Germinal center (tissue), 1 donor: ENCODE measurements at regions not wholly inside any gene's neighbourhood (a gene's known extent, or its start where the extent isn't known, plus 50 kb on each side); places are given as distances from the start of the nearest gene placed in this dataset.

Source experiments
- DNase-seq: peaks from one replicate; pipeline ENCODE4 v3.0.0; 2012; ENCODE audit warnings: mixed read lengths, low spot score

DNA sequence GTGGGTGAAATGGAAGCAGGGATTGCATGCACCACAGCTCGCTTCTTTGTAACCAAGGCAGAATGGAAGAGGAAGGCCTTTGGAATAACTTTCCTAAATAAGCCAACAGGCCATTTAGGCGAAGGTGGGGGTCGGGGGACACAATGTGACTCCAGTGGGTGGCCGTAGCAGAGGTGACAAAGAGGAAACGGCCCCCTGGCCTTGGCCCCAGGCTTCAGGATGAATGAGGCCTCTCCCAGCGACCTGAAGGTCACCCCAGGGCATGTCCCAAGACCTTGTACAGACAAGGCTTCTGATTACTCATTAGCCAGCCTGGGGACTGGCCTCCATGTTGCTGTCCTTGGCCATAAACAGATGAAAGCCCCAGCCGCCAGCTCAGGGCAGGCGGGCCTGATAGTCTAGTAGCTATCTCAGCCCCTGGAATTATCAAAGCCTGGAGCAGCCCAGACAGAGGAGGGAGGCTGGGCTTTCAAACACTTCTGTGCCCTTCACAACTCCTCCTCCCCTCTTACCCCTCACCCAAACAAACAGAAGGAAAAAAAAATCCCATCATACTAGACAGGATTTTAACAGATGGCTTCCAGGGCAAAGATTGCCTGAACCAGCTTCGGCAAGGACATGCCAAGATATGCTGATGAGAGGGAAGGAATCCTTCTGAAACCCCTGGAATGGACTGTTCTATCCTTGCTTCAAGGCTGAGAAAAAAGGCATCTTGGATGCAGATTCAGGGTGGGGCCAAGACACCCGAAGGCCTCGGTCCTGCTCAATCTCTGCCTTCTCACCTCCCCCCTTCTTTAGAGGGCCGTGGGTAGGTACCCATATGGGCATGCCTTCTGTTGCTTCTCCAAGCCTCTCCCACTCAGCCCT lies 142.3 kb upstream of the PARP11 start:
- DNase-seq, result no peak

- no peak for DNase-seq
These were observed 141.6 kb upstream of the PARP11 start for GRCh38 chr12:4014858-4015224.

GRCh38 chr12:4014444-4014843 lies 141.2 kb upstream of the PARP11 start:
- DNase-seq, result no peak

DNA sequence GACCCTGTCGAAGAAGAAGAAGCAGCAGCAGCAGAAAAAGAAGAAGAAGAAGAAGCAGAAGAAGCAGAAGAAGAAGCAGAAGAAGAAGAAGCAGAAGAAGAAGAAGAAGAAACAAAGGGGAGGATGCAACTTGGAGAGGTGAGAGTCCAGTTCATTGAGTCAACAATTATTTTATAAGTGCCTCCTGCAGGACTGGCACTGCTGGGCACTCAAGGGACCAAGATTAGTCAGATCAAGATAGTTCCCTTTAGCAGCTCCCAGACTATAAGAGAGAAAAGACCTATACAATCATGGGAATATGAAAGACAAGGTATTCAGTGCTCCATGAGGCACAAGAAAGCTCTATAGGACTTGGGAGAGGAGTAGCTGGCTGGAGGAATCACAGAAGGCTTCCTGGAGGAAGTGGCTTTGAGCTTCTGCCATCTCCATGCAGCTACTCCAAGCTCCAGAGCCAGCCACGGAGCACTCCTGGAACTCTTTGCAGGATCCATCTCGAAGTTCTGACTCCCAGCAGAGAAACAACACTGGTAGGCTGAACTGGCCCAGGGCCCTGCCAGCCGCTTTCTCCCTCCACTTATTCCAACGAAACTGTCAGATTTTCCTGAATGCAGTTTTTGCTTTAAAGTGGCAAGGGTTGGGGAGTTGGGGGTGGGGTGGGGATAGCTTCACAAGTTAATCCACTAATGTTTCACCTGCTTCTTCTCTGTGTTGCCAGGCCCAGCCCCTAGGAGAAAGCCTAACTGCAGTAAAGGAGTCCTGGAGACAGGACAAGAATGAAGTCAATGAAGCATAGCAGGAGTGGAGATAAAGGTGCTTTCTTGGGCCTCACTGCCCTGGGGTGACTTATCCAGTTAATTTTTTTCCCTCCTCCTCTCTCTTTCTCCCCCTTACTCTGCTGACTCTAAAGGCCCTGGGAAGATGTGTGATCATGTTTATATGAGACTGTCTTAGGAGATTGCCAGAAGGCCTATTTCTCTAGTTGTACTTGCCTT lies 140.1 kb upstream of the PARP11 start:
- no peak for DNase-seq

DNA sequence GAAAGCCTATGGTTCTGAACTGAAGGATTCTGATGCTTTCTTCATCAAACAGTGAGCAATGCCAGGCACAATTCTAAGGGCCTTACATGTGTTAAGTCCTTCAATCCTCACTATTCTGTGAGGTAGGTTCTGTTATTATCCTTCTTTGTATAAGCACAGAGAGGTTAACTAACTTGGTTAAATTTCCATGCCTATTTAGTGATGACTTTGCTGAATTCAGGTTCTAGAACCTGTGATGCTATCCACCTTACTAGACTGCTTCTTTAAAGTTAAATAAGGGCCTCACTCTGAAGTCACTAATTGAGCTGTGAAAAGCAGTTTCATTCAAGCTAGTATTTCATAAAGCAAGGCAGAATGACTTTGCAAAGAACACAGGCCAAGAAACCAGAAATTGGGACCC lies 138.9 kb upstream of the PARP11 start:
- DNase-seq, result no peak

- DNase-seq, result no peak
These were observed 138.4 kb upstream of the PARP11 start for GRCh38 chr12:4011597-4011996.

GRCh38 chr12:4009979-4010704 lies 136.9 kb upstream of the PARP11 start:
- no peak for DNase-seq

DNA sequence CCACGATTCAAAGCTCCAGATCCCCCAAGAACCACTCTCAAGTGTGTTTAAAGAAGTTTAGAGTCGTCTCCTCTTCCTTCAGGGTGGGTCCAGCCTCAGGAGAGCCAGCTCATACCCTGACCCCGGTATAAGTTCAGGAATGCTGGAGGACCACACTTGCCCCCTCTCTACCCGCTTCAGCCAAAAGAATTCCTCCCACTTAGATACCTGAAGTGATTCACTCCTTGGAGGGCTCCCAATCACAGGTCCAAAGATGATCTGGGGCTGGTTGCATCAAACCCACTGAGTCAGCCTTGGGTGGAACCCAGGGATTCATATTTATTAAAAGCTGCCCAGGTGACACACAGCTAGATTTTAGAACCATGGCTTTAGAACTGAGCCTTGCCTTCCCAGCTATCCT lies 133.5 kb upstream of the PARP11 start:
- DNase-seq, result no peak

DNA sequence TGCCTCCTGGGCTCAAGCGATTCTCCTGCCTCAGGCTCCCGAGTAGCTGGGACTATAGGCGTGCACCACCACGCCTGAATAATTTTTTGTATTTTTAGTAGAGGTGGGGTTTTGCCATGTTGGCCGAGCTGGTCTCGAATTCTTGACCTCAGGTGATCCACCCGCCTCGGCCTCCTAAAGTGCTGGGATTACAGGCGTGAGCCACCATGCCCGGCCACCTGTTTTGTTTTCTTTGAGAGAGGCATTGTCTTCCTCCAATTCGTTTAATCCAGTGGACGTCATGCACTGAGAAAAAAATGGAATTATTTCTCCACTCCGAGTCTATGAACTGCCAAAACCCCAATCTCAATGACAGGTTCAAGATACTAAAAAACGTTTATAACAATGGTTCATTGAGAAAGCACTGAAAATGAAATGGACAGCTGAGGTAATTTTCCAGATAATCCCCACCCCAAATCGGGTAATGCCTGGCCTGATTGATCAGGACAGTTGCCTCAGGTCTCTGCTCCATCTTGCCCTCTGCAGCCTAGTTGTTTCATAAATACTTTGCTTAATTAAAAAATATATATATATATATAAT lies 132.7 kb upstream of the PARP11 start:
- DNase-seq, result no peak

GRCh38 chr12:4003576-4003975 lies 130.4 kb upstream of the PARP11 start:
- no peak for DNase-seq

DNA sequence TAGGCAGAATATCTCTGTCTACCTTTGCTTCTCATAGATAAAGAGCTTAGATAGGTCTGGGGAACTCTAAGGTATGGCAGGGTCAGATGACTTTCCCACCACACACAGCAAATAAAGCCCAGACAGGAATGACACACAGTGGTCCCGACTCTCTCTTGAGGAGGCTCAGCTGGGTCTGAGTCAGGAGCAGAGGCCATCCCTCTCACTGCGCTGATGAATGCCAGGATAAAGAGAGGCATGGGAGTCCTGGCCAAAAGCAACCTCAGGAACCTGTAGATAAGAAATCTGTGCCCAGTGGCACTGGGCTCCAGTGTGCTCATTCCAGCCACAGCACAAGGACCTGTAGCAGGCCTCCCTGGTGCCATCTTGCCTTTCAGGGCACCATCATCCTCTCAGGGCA lies 129.4 kb upstream of the PARP11 start:
- no peak for DNase-seq

DNA sequence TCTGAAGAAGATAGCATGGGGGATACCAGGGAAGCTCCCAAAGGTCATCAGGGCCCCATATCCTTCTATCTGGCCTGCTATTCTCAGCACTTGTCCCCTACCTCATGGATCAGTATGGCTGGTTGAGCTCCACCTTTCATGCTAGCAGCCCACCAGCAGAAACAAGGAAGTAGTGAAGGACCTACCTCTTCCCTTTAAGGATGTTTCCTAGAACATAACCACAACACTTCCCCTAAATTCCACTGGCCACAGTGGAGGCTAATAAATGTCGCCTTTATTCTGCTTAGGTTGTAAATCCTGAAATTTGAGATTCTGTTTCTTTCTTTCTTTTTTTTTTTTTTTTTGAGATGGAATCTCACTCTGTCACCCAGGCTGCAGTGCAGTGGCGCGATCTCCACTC lies 128.6 kb upstream of the PARP11 start:
- no peak for DNase-seq

DNA sequence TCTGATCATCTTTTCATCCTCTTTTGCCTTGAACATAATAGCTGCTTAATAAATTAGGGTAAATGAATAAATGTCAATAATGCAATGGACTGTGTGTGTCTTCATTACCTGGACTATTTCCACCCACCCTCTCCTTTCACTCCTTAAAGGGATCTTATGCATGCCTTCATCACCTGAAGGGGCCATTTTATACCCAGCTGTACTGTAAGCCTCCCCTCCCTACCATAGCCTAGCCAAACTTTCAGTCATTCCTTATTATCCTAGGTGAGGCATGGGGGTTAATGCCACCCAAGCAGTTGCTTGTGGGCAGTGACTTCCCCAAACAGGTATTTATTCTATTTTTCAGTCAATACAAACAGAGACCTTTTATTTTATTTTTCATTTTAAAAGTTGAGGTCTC lies 127.8 kb upstream of the PARP11 start:
- no peak for DNase-seq

GRCh38 chr12:3999904-4000303 lies 126.7 kb upstream of the PARP11 start:
- no peak for DNase-seq

- no peak for DNase-seq
These were observed 126.0 kb upstream of the PARP11 start for GRCh38 chr12:3998968-3999792.

DNA sequence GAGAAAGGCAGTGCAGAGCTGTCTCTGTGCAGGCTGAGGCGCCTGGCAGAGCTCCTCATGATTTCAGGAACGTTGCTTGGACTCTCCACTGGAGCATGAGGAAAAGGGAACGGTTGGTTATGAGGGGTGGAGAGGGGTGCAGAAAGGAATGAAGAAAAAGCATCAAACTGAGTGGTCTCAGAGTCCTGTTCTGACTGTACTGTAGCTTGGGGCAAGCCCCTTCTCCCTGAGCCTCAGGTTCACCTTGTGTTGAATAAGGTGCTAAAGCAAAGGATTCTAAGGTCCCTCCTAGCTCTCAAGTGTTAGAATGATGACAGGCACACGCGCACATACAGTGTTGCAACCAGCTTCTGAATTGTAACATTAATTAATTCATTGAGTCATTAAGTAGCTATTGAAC lies 125.2 kb upstream of the PARP11 start:
- DNase-seq, result no peak

DNA sequence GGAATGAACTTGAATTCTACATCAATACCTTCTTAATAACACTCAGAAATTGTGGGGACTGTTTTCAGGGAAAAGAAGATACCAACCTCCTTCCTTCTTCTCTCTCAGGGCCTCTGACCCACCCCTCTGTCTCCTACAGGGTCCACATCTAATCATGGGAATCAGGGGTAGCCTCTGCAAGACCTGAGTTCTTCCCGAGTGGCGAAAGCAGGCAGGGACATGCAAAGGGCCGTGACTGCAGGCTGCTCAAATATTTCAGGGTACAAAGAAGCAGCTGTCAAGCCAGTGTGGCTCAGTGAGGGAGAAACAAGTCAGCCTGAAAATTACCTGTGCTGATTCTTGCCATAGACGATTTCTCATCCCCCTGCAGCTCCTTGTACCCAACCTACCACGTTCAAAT lies 123.1 kb upstream of the PARP11 start:
- DNase-seq, result no peak

DNA sequence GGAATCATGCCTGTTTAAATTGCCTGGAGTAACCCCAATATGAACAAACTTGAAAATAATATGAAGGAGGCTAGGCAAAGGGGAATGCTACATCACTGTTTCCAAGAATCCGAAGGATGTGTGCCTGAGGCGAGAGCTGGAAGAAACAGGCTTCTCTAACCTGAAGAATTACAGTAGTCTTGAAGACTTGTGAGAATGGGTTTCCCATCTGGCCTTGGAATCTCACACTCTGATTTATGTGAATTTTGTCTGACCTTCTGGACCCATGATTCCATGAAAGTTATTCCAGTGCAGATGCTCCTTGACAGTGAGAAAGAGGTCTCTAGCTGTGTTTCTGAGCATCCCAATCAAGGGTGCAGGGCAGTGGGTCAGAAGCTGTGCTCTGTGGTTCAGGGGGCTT lies 122.1 kb upstream of the PARP11 start:
- no peak for DNase-seq

DNA sequence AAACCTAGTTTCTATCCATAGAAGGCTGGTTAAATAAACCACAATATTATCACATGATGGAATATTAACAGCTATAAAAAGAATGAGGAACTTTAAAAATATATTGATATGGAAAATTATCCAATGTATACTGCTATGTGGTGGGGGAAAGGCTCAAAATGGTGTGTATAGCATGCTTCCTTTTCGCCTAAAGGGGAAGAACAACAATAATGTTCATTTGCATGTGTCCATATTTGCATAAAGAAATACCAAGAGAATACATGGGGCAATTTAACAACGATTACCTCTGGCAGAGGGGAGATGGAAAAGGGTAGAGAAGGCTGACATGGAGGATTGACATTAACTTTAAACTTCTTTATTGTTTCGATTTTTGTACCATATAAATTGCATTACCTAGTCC lies 121.3 kb upstream of the PARP11 start:
- DNase-seq, result no peak

- no peak for DNase-seq
These were observed 119.7 kb upstream of the PARP11 start for GRCh38 chr12:3992945-3993344.
